Activated CD8-positive, alpha-beta memory T cell treated with anti-CD3 and anti-CD28 coated beads for 36 hours (primary cell): ENCODE measurements at regions not wholly inside any gene's neighbourhood (a gene's known extent, or its start where the extent isn't known, plus 50 kb on each side); places are given as distances from the start of the nearest gene placed in this dataset.

ENCODE experiments used
- CTCF ChIA-PET: fragments of 350-600 bp; sonication (Branson Sonifier 250); formaldehyde crosslinking; loops from one replicate; lab custom pipeline; 2021; ENCODE audit warnings: antibody characterized with exemption; lab: Charles Lee
- POLR2A ChIA-PET: fragments of 350-600 bp; sonication (Branson Sonifier 250); formaldehyde crosslinking; loops from one replicate; lab custom pipeline; 2021; ENCODE audit warnings: antibody characterized with exemption; lab: Charles Lee

DNA sequence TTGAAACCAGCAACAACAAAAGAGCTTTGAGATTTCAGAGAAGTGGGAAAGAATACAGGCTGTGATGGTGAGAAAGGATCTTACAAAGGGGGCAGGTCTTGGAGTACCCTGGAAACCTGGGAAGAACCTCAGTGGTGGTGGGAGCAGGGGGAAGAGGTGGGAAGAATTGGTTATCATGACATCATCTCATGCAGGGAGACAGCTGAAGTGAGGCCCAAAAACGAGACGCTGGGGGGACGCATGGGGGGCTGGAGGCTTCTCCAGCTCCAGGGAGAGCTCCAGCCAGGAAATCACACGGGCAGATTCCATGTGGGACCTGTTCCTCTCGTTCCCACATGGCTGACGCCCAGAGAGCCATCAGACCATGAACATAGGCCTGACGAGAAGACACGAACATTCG lies 177.3 kb upstream of the RNF32 start:
- ChIA-PET POLR2A (no interaction called here), CTCF (interaction anchor here (0.6 kb wide), 1 partner anchor 262 kb away, joined by 3 read pairs; no protein-coding TSS in a partner anchor)

DNA sequence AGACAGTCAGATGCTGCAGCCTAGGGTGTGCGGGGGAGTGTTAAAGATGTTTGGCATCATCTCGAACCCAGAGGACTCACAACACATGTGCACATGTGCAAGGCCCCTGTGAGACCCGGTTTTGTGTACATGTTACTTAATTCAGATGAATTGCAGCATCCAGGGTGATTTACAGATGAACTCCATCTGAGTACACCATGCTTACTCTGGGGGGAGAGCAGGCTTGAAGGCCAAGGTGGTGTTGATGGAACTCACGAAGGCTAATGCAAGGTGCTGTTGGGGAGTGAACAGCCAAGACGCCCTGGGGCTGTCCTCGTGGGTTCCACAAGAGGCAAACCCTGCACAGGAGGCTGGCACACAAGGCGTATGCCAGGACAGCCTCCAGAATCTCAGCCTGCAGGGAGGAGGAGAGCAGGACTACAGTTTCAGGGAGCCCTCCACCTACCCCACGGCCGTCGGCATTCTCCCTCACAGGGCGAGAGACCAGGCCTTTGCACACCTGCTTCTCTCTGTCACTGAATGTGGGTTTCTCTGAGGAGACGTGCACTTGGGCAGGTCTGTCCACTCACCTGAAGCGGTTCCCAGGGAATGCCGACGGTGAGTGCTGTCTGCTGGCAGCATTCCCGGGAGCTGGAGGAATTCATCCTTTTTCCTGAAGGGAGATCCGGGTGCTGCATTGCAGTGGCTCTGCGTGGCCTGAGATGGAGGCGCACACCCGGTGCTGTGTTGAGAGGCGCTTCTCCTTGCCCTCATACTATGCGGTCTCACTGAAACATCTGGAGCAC lies 178.5 kb upstream of the RNF32 start:
- ChIA-PET CTCF (no interaction called here), POLR2A (no interaction called here)

DNA sequence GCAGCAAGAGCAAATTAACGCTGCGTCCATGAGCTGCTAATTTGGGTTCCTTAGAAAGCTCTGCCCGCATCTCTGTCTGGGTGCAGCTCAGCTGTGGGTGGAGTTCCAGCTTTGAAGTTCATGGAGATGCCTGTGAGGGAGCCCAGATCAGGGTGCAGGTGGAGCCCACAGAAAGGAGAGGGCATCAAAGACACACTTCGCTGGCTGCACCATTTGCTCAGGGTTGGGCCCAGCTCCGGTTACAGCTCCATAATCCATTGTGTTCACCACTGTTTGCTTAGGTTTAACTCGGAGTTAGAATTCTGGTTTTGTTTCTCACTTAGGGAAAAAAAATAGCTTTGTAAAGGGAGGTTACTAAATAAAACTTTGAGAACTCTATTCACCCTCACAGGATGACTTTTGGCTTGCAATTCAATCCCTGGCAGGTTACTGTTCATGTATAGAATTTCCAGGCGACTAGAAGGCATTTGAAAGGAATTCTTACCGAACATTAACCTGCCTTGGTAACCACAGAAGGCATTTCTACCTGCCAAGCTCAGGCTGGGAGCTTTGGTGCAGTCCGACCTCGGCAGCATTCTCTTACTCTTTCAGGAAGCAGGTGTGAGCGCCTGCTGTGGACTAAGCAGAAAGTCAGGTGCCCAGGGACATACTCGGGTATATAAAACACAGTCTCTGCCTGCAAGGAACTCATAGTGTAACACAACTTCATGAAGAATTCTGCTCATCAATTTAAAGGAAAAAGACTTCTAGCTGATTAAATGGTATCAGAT lies 179.5 kb upstream of the RNF32 start:
- ChIA-PET POLR2A (no interaction called here), CTCF (no interaction called here)

DNA sequence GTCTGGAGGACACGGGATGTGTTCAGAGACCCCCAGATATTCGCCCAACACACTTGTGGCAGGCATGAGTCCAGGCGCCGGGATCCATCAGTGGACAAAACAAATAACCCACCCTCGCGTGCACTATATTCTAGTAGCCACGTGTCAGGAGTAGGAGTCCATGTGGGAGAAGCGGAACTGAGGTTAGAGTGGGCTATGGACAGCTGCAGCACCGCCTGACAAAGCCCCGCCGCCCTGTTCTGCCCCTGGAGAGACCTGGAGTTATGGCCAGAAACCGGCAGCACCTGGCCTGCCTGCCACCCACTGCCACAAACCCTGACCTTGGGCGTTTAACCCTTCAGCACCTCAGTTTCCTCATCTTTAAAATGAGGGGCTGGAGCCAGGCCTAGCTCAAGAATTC lies 181.0 kb upstream of the RNF32 start:
- POLR2A ChIA-PET, result no interaction called here
- CTCF ChIA-PET, result no interaction called here

DNA sequence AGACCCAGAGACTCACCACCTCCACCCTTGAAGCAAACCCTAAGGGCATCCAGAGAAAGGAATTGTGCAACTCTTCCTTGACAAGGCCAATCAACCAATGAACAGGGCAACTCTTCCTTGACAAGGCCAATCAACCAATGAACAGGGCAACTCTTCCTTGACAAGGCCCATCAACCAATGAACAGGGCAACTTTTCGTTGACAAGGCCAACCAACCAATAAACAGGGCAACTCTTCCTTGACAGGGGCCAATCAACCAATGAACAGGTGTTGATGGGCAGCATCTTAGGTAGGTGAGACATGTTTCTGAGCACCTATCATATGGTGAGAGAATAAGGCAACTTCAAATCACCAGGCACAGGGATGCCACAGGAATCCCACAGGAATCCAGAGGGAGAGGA lies 181.5 kb upstream of the RNF32 start:
- POLR2A ChIA-PET, result no interaction called here
- CTCF ChIA-PET, result no interaction called here

DNA sequence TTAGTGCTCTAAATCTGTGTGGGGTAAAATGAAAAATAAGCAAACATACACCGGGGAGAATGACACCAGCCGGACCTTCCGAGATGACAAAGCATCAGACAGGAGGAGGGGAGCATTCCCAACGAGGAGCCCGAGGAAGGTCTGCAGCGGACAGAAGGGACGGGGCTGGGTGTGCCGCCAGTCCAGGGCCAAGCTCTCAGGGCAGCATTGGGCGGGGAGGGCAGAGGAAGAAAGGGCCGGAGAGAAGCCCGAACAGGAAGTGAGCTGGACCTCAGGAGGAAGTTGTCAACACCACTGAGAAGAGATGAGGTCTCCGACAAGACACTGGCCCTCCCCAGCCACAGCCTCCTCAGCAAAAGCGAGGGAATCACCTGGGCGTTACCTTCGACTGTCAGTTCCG lies 182.6 kb upstream of the RNF32 start:
- ChIA-PET CTCF (no interaction called here), POLR2A (no interaction called here)

DNA sequence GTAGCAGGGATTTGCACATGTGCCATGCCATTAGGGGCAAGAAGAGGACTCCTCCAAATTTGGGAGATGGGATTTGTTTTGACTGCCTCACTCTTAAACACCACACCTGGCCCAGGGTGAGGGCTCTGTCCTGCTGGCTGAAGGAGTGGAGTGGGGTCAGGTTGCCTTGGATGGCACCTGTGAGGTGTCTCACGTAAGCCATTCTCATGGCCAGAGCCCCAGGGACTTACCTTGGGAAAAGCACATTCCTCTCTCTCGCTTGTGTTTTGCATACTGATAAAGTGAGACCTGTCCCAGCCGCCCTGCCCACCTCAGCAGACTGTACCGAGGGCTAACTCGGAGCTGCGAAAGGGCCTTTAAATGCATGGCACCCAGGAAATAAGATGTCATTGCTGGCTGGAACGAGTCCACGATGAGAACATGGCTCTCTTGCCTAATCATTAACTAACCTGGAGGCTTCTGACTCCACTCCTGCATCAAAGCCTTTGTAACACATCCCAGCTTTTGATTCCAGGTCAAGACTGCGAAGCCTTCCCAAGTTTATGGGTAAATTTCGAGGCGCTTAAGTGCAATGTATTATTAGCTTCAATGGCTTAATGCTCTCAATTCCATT lies 184.0 kb upstream of the RNF32 start:
- CTCF ChIA-PET, result no interaction called here
- POLR2A ChIA-PET, result no interaction called here

DNA sequence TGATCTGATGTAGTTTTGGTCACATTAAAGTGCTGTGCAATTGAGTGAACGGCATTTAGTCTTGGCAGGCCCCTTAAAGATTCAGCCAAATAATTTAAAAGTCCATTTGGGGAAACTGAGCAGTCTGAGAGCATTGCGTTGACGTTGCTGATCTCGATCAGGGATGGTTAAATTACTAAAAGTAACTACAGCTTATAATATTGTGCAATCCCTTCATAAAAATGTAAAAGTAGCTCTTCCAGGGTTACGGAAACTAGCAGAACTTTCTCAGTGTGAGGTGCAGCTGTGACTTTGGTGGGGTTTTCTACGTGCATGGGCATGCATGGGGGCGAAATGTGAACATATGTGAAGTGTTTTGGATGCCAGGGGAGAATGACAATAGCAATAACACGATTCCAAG lies 184.5 kb upstream of the RNF32 start:
- POLR2A ChIA-PET, result no interaction called here
- CTCF ChIA-PET, result no interaction called here

DNA sequence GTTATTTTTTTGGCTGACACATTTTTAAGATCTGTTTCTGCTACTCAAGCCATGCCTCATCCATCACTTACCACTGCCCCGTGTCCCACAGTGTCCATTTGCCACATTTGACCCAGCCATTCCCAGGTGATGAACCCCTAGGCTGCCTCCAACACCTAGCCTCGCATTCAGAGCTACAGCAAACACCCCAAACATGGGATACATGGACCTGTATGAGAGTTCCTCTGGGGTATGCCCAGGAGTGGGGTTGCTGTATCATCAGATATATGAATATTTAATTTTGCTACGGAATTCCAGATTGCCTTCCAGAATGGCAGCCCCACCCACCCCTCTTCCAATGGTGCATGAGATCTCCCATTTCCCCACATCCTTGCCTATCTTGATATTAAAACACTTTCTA lies 190.1 kb upstream of the RNF32 start:
- ChIA-PET CTCF (no interaction called here), POLR2A (no interaction called here)

DNA sequence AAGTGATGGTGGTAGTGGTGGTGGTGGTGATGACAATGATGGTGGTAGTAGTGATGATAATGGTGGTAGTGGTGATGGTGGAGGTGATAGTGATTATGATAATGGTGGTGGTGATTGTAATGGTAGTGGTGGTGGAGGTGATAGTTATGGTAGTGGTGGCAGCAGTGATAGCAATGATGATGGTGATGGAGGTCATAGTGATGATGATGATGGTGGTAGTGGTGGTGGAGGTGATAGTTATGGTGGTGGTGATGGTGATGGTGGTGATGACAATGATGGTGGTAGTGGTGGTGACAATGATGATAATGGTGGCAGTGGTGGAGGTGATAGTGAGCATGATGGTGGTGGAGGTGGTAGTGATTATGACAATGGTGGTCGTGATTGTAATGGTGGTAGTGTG lies 191.7 kb upstream of the RNF32 start:
- ChIA-PET POLR2A (no interaction called here), CTCF (no interaction called here)

DNA sequence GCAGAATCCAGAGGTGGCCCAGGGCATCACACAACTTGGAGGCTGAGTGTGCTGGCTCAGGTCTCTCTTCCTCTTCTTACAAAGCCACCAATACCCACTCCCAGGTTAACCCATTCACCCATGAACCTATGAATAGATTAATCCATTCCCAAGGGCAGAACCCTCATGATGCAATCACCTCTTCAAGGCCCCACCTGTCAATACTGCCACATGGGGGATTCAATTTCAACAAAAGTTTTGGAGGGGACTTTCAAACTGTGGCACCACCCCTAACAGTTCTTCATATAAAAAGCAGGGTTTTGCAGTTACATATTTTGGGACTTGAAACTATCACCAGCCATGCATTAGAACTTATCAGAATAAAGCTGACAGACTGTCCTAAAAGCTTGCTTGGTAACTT lies 193.6 kb upstream of the RNF32 start:
- ChIA-PET CTCF (no interaction called here), POLR2A (no interaction called here)

DNA sequence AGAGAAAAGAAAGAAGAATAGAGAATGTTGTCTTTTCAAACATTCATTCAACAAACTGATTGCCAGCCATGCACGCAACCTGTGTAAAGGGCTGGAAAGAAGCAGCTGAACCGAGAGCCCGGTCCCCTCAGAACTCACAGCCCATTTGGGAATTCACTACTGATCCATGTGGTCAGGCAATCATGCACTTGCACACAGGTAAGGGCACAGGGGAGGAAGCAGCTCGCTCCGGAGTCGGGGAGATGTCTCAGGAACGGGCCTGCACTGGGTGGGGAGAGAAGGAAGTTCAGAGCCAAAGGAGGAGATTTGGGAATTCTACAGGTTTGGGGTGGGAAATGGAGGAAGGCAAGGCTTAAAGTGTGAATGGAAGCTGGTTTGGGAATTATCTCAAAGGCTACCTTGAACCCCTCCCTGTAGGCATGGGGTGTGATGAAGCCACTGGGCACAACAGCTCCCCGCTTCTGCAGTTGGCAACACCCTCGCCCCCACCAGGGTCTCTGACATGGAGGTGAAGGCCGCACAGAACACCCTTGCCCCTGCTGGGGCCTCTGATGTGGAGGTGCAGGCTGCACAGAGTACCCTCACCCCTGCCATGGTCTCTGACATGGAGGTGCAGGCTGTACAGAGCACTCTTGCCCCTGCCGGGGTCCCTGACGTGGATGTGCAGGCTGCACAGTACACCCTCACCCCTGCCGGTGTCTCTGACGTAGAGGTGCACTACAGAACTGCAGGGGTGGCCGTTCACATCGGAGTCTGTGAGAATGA lies 194.4 kb upstream of the RNF32 start:
- ChIA-PET CTCF (no interaction called here), POLR2A (no interaction called here)

DNA sequence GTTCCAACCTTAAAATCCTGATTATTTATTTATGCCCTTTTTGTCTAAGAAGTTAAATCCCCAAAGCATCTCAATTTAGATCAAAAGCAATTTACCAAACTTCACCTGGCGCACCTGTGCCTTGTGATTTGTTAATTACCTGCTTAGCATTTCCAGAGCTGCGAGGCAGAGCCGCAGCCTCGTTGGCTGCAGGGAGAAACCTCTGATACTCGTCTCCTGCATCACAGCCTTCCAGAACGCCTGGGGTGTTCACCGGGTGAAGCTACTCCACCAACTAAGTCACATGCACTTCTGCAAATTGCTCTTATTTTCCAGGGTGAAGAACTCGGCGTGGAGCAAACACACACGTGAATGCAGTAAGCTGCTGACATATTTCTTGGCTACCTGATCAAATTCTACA lies 198.1 kb upstream of the RNF32 start:
- ChIA-PET CTCF (no interaction called here), POLR2A (no interaction called here)

DNA sequence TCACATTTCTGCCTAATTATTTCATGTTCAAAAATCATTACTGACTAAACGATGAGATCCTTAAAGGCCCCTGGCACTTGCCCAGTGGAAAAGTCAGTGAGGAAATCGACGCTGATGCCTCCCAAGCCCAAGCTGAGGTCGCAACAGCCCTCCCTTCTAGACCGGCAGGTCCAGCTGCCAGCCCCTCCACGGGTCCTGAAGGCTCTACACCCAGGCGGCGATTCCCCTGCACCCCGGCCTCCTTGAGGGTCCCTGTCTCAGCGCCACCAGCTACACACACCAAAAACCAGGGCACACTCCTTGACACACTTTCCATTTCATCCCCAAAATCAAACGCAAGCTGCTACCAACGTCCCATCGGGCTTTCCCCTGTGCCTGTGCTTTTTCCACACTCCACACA lies 200.1 kb upstream of the RNF32 start:
- POLR2A ChIA-PET, result no interaction called here
- CTCF ChIA-PET, result no interaction called here

DNA sequence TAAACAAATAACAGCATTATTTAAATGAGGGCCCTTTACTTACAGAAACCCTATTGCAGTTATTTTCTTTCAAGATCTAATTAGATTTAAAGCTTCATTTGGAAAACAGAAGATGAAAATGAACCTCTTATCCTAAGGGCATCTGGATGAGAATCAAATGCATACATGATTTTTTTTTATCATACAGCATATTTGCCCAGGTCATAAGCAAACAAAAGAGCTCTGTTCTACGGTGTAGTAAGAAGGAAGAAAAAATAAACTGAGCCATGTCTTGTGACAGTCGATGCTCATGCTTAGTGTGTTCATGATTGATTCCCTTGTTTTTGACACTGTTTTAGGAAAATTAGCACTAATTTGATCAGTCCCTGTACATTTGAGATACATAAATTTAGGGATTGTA lies 202.6 kb upstream of the RNF32 start:
- ChIA-PET CTCF (no interaction called here), POLR2A (no interaction called here)

DNA sequence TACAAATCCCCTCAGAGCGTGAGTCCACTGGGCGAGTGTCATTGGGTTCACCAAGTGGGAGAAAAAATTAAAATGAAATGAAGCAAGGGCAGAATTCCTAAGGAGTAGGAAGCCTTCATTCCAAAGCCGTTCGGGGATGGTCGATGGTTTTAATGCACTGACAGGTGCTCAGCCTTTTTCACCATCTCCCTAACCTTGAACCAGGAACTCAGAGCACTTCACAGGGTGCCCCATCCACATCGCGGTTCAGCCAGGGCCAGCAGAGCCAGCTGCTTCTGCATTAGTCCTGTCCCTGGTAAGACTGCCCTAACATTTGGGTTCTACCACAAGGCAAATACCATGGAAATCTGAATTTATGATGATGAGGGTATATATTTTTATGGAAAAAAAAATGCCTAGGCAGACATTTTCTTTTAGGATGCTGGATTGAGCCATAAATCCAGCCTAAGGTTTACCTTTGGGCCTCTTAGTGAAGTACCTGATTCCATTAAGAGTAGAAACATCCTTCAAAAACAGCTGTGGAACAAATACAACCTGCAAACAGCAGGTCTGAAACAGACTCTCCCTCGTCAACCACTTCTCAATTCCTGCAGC lies 203.5 kb upstream of the RNF32 start:
- ChIA-PET POLR2A (no interaction called here), CTCF (no interaction called here)

DNA sequence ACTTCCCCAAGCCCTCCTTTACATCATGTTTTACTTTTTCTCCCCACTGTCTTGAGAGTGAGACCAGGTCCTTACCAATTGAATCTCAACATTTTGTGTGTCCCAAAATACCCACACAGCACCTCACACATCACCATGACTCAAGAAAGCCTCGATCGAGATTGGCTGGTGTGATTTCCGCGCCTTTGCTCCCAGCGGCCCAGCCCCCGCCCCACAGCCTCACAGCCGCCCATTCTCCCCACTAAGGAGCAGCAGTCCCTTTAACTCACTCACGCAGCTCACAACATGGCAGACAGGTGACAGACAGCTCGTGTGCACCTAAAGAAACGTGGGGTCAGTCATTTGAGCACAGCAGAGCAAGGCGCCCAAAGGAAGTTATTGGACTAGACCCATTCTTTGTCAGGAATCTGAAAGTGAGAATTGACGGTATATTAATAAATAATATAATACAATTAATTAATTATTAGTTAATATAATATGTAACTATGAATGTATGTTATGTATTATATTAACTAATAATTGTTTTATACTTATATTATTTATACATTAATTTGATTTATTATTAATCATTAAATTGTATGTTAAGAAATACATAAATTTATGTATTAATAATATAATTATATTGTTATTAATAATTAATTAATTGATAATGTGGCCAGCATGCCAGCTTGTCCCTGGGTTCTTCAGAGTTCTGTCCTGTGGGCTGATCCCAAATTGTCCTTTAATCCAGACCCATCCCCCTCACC lies 204.9 kb upstream of the RNF32 start:
- POLR2A ChIA-PET, result no interaction called here
- CTCF ChIA-PET, result no interaction called here

DNA sequence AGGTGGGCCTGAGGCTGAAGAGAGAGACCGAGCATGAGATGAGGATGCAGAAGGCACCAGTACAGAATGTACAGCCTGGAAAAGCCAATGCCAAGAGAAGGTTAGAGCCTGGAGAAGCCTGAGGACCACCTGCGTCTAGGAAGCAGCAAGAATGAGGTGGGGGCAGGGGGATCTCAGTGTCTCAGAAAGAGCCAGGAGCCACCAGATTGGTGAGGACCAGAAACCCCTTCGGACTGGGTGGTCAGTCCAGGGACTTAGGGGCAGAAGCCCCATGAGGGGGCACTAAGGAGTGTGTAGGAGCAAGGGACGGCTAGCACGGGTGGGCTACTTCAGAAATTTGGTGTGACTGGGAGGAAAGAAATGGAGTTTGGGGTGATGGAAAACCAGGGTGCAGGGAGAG lies 205.9 kb upstream of the RNF32 start:
- CTCF ChIA-PET, result no interaction called here
- POLR2A ChIA-PET, result no interaction called here

DNA sequence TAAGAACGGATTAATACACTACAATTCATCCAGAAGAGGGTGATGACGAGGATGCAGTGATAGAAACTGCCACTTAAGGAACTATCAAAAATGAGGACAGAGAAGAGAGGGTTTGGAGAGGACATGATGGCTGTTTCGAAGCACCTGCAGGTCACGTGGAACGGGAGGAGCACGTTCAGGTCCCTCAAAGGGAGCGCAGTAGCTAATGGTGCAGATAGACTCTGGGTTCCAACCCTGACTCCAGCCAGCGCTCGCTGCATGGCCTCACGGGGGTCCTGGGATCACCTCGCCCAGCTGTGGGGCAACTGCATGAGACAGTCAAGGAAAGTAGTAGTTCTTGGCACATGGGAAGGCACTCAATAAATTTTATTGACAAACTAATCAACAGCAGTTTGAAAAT lies 208.6 kb upstream of the RNF32 start:
- CTCF ChIA-PET, result no interaction called here
- POLR2A ChIA-PET, result no interaction called here
